GM19240 (cell line): ENCODE measurements at regions not wholly inside any gene's neighbourhood (a gene's known extent, or its start where the extent isn't known, plus 50 kb on each side); places are given as distances from the start of the nearest gene placed in this dataset.

Source experiments
- DNase-seq: peaks from one replicate; pipeline ENCODE4 v3.0.0; 2011; ENCODE audit warnings: low spot score; ENCODE audit not compliant: insufficient read length

- DNase-seq, result no peak
These were observed 1564.6 kb downstream of the MRPL39 start for GRCh38 chr21:24042687-24043086.

GRCh38 chr21:24032709-24033232 is 1574.5 kb downstream of the MRPL39 start:
- no peak for DNase-seq

- no peak for DNase-seq
These were observed 1579.9 kb downstream of the MRPL39 start for GRCh38 chr21:24027396-24027795.

GRCh38 chr21:24025101-24025500 is 1582.2 kb downstream of the MRPL39 start:
- no peak for DNase-seq

- no peak for DNase-seq
These were observed 1583.3 kb downstream of the MRPL39 start for GRCh38 chr21:24023936-24024335.

GRCh38 chr21:24023402-24023801 is 1583.9 kb downstream of the MRPL39 start:
- DNase-seq, result no peak

GRCh38 chr21:24014381-24014780 is 1592.9 kb downstream of the MRPL39 start:
- DNase-seq, result no peak

GRCh38 chr21:24011087-24011486 is 1596.2 kb downstream of the MRPL39 start:
- DNase-seq, result no peak

GRCh38 chr21:24007592-24007991 is 1599.7 kb downstream of the MRPL39 start:
- DNase-seq, result no peak

GRCh38 chr21:23986987-23987386 is 1620.3 kb downstream of the MRPL39 start:
- DNase-seq, result no peak

- no peak for DNase-seq
These were observed 1621.1 kb downstream of the MRPL39 start for GRCh38 chr21:23986214-23986613.

GRCh38 chr21:23982546-23982945 is 1624.7 kb downstream of the MRPL39 start:
- DNase-seq, result no peak

GRCh38 chr21:23977971-23978370 is 1629.3 kb downstream of the MRPL39 start:
- no peak for DNase-seq

- DNase-seq, result peak; percentile 3
These were observed 1638.3 kb downstream of the MRPL39 start for GRCh38 chr21:23968722-23969647.

GRCh38 chr21:23968008-23968407 is 1639.3 kb downstream of the MRPL39 start:
- no peak for DNase-seq

- no peak for DNase-seq
These were observed 1643.8 kb downstream of the MRPL39 start for GRCh38 chr21:23963454-23963853.

- no peak for DNase-seq
These were observed 1646.5 kb downstream of the MRPL39 start for GRCh38 chr21:23960769-23961168.

- no peak for DNase-seq
These were observed 1652.0 kb downstream of the MRPL39 start for GRCh38 chr21:23955135-23955843.

GRCh38 chr21:23952269-23952668 is 1655.0 kb downstream of the MRPL39 start:
- no peak for DNase-seq

GRCh38 chr21:23951251-23951650 is 1656.0 kb downstream of the MRPL39 start:
- DNase-seq, result no peak

- DNase-seq, result no peak
These were observed 1656.9 kb downstream of the MRPL39 start for GRCh38 chr21:23950344-23950743.

GRCh38 chr21:23949493-23949892 is 1657.8 kb downstream of the MRPL39 start:
- no peak for DNase-seq
